ENCODE measurements at regions not wholly inside any gene's neighbourhood (a gene's known extent, or its start where the extent isn't known, plus 50 kb on each side); places are given as distances from the start of the nearest gene placed in this dataset.

GRCh38 chr5:43839218-43839617 lies 236.2 kb downstream of the NNT start:
- H3K27me3 ChIP-seq (ENCODE audit: insufficient read depth, low read length) = no peaks in the 10 kb centered on the region
- H3K9me3 ChIP-seq (ENCODE audit: control insufficient read depth, low read depth, low read length) = no peaks in the 10 kb centered on the region
- Mint-ChIP-seq H3K27me3 (ENCODE audit: low read depth) (no peaks in the 10 kb centered on the region), H3K9me3 (no peaks in the 10 kb centered on the region; a peak in 1 of 5 replicates), H3K4me1 (peaks cover 2 to 4% of the 10 kb centered on the region in 2 experiments; a peak in 2 of 4 replicates), H3K27ac (no peak overlapping the region), H3K4me3 (no peak overlapping the region), H3K36me3 (ENCODE audit: insufficient read depth in 1 of 3, low read depth in 3 of 3) (no peaks in the 10 kb centered on the region)
- no peaks in the 10 kb centered on the region for H3K79me2 ChIP-seq (ENCODE audit: insufficient read depth, low read length)
- no peaks in the 10 kb centered on the region; the same call in 1 of the 2 replicates for H3K4me1 ChIP-seq (ENCODE audit: insufficient read depth, low read length)
- no peak overlapping the region for H2BK12ac ChIP-seq (ENCODE audit: insufficient read length, low read depth, low read length)
- H4K8ac ChIP-seq (replicated peaks; ENCODE audit: insufficient read length, low read depth, low read length) = no peak overlapping the region
- no peak overlapping the region for H3K56ac ChIP-seq (ENCODE audit: insufficient read length, low read depth, low read length)
- no peaks in the 10 kb centered on the region for H3K23me2 ChIP-seq (ENCODE audit: insufficient read length, low read depth, low read length, poor library complexity, severe bottlenecking)
- no peak overlapping the region for H2BK15ac ChIP-seq (ENCODE audit: low read depth, low read length)
- H2AFZ ChIP-seq (ENCODE audit: low read length) = no peak overlapping the region
- TF ChIP-seq, protein P1, sequence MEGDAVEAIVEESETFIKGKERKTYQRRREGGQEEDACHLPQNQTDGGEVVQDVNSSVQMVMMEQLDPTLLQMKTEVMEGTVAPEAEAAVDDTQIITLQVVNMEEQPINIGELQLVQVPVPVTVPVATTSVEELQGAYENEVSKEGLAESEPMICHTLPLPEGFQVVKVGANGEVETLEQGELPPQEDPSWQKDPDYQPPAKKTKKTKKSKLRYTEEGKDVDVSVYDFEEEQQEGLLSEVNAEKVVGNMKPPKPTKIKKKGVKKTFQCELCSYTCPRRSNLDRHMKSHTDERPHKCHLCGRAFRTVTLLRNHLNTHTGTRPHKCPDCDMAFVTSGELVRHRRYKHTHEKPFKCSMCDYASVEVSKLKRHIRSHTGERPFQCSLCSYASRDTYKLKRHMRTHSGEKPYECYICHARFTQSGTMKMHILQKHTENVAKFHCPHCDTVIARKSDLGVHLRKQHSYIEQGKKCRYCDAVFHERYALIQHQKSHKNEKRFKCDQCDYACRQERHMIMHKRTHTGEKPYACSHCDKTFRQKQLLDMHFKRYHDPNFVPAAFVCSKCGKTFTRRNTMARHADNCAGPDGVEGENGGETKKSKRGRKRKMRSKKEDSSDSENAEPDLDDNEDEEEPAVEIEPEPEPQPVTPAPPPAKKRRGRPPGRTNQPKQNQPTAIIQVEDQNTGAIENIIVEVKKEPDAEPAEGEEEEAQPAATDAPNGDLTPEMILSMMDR (conservative IDR thresholded peaks at IDR 0.05) = no peak
- H2AK5ac ChIP-seq (ENCODE audit: insufficient read length, low read length) = no peak overlapping the region
- no peak overlapping the region for H2BK20ac ChIP-seq (ENCODE audit: low read depth, low read length, poor library complexity, severe bottlenecking)
- no peak overlapping the region for H4K5ac ChIP-seq (ENCODE audit: insufficient read length, low read depth, low read length)
- no peak for DNase-seq
- no peak overlapping the region for H3K4me2 ChIP-seq (ENCODE audit: insufficient read depth, insufficient read length, low read length)
- no peak overlapping the region for H3K4ac ChIP-seq (ENCODE audit: low read depth, low read length)
- H3K14ac ChIP-seq (ENCODE audit: insufficient read depth, low read length) = no peak overlapping the region
- no peak overlapping the region for H3K23ac ChIP-seq (ENCODE audit: insufficient read length, low read depth, low read length)
- H3K18ac ChIP-seq (ENCODE audit: insufficient read length, low read depth, low read length) = no peak overlapping the region
- H4K91ac ChIP-seq (ENCODE audit: insufficient read length, low read depth, low read length) = no peak overlapping the region
- no peak overlapping the region for H3T11ph ChIP-seq (ENCODE audit: low read length)
- H2BK120ac ChIP-seq (ENCODE audit: low read depth, low read length, poor library complexity, severe bottlenecking) = no peak overlapping the region
- H3K27ac ChIP-seq (ENCODE audit: insufficient read length, low read depth, low read length) = no peak overlapping the region
- no peak overlapping the region for H2BK5ac ChIP-seq (ENCODE audit: insufficient read length, low read length)
- H3K9ac ChIP-seq (ENCODE audit: extremely low read depth, insufficient read length, low read length) = no peak overlapping the region
- no peaks in the 10 kb centered on the region for H3K79me1 ChIP-seq (ENCODE audit: insufficient read depth, low read depth, low read length, poor library complexity, severe bottlenecking)
- H4K20me1 ChIP-seq (ENCODE audit: control insufficient read depth, insufficient read depth, insufficient read length) = no peaks in the 10 kb centered on the region

Measured in H9 (cell line).